ENCODE measurements at regions not wholly inside any gene's neighbourhood (a gene's known extent, or its start where the extent isn't known, plus 50 kb on each side); places are given as distances from the start of the nearest gene placed in this dataset.

DNA sequence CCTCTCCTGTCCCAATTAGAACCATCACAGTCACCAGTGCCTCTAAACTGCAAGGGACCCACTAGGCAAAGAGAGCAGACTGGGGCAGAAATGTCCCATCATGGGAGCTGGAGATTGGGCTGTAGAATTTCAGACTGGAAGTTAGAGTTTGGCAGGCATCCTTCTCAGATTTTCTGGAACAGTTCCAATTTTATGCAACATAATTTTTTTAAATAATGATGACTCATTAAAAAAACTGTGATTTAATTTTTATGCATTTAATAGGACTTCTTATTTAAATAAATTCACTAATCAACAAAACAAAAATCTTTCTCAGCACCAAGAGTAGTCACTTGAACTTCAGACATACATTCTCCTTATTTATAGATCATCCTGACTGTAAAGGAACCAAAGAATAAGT lies 84.6 kb upstream of the SLC7A14 start:
- TF ChIP-seq CTCF (IDR thresholded peaks at IDR 0.05) (no peak), ELF1 (IDR thresholded peaks at IDR 0.05) (no peak), SMC3 (IDR thresholded peaks at IDR 0.05; ENCODE audit: low read depth, low read length) (no peak), EZH2phosphoT487 (IDR thresholded peaks at IDR 0.05; ENCODE audit: borderline replicate concordance, low read depth) (no peak), SIN3A (IDR thresholded peaks at IDR 0.05; ENCODE audit: borderline replicate concordance, low read depth, low read length) (no peak), TEAD4 (IDR thresholded peaks at IDR 0.05; ENCODE audit: borderline replicate concordance, insufficient read depth) (no peak), JUND (IDR thresholded peaks at IDR 0.05) (no peak), USF2 (IDR thresholded peaks at IDR 0.05; ENCODE audit: borderline replicate concordance, low read depth, low read length) (no peak)

Data from SK-N-SH (cell line).